ENCODE measurements at regions not wholly inside any gene's neighbourhood (a gene's known extent, or its start where the extent isn't known, plus 50 kb on each side); places are given as distances from the start of the nearest gene placed in this dataset.
"Not testable (repeated sequence)": the region's sequence is repeated elsewhere in the genome, so short reads cannot be mapped to it uniquely, and the experiment has no call there.

DNA sequence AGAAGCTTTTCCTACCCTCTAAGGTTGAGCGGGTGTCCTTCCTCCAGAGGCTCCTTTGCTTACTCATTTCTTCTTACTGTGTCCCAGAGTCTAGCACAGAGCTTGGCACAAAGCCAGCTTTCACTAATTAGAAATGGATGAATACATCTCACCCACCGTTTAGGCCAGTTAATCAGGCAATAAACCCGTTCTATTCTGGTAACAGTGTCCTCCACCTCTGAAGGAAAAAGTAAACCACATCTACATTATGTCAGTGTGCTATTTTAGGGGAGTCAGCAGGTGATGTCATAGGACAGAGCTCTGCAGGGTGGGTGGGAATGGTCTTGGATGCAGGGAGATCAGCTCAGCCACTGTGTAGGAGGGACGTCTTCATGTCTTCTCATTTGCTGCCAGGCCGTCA is 109.2 kb downstream of the OSTF1 start:
- H3K9me3 ChIP-seq (ENCODE audit: insufficient read depth, low read length) = no peaks in the 10 kb centered on the region
- no peaks in the 10 kb centered on the region for H3K4me1 ChIP-seq (ENCODE audit: insufficient read depth, insufficient read length)
- no peak overlapping the region for H3K9ac ChIP-seq (ENCODE audit: insufficient read length, low read depth)
- no peaks in the 10 kb centered on the region for H3K27me3 ChIP-seq (ENCODE audit: insufficient read depth, insufficient read length)
- H3K4me3 ChIP-seq (ENCODE audit: insufficient read length, low read depth) = no peak overlapping the region
- DNase-seq (ENCODE audit: low read depth, low spot score) = no peak
- H3K36me3 ChIP-seq (ENCODE audit: insufficient read depth, insufficient read length, low read length) = no peaks in the 10 kb centered on the region
- TF ChIP-seq SUZ12 (IDR thresholded peaks at IDR 0.05; ENCODE audit: extremely low read depth, insufficient read depth, insufficient read length) = no peak
- TF ChIP-seq ZNF274 (IDR thresholded peaks at IDR 0.05; ENCODE audit: low read depth, low read length) = no peak
- TF ChIP-seq YY1 (IDR thresholded peaks at IDR 0.05; ENCODE audit: insufficient read depth, insufficient read length) = no peak

DNA sequence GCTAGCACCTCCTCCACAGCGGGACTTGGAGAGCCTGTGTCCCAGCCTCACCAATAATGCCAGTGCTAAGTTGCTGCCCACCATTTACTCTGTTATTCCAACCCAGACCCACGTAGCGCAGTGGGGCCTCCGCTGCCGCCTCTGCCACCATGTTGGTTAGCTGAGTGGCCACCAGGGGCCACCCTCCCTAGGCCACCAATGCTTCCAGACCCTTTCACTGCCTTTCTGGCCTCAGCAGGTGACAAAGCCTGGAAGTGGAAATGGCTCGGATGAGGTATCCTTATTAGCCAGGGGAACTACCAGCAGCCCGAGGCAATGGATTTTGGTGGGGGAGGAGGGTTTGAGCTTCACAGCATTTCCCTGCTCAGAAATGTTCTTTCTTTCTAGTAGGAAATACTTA is 110.1 kb downstream of the OSTF1 start:
- no peaks in the 10 kb centered on the region for H3K36me3 ChIP-seq (ENCODE audit: insufficient read depth, insufficient read length, low read length)
- H3K27me3 ChIP-seq (ENCODE audit: insufficient read depth, insufficient read length) = no peaks in the 10 kb centered on the region
- H3K4me3 ChIP-seq (ENCODE audit: insufficient read length, low read depth) = no peak overlapping the region
- H3K9ac ChIP-seq (ENCODE audit: insufficient read length, low read depth) = no peak overlapping the region
- TF ChIP-seq YY1 (IDR thresholded peaks at IDR 0.05; ENCODE audit: insufficient read depth, insufficient read length) (peak; percentile 17), SUZ12 (IDR thresholded peaks at IDR 0.05; ENCODE audit: extremely low read depth, insufficient read depth, insufficient read length) (no peak), ZNF274 (IDR thresholded peaks at IDR 0.05; ENCODE audit: low read depth, low read length) (no peak)
- no peak for DNase-seq (ENCODE audit: low read depth, low spot score)
- H3K4me1 ChIP-seq (ENCODE audit: insufficient read depth, insufficient read length) = no peaks in the 10 kb centered on the region
- H3K9me3 ChIP-seq (ENCODE audit: insufficient read depth, low read length) = no peaks in the 10 kb centered on the region

DNA sequence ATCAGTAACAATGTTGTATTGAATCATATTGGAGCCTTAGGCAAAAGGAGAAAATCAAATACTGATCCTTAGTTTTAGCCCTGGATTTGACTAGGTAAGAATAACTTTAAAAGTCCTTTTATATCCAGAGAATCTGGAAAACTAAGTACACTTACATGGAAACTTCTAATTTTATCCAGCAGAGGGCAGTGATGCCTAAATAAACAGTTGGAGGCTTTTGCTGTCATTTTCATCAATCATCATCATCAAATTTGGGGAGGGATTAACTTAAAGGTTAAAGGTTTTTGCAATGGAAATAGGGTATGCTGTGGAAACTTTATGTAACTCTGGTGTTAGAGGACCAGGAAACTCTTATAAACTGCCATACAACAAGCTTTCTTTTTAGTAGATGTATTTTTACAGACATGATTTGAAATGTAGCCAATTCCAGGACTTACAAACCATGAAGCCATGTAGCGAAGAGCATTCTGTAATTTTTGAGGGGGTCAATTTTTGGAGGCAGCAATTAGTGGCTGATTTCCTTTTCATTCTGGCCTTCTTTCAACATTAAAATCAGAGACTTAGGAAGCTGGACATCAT is 112.7 kb downstream of the OSTF1 start:
- Histone ChIP-seq H3K9ac (ENCODE audit: insufficient read length, low read depth) (no peak overlapping the region), H3K4me1 (ENCODE audit: insufficient read depth, insufficient read length) (no peaks in the 10 kb centered on the region), H3K36me3 (ENCODE audit: insufficient read depth, insufficient read length, low read length) (no peaks in the 10 kb centered on the region), H3K4me3 (ENCODE audit: insufficient read length, low read depth) (no peak overlapping the region), H3K27me3 (ENCODE audit: insufficient read depth, insufficient read length) (no peaks in the 10 kb centered on the region), H3K9me3 (ENCODE audit: insufficient read depth, low read length) (no peaks in the 10 kb centered on the region)
- peak; percentile 56 for DNase-seq (ENCODE audit: low read depth, low spot score)
- TF ChIP-seq YY1 (IDR thresholded peaks at IDR 0.05; ENCODE audit: insufficient read depth, insufficient read length) (no peak), SUZ12 (IDR thresholded peaks at IDR 0.05; ENCODE audit: extremely low read depth, insufficient read depth, insufficient read length) (no peak), ZNF274 (IDR thresholded peaks at IDR 0.05; ENCODE audit: low read depth, low read length) (no peak)

GRCh38 chr9:75201480-75202209 is 113.3 kb downstream of the OSTF1 start:
- no peak overlapping the region for H3K9ac ChIP-seq (ENCODE audit: insufficient read length, low read depth)
- no peaks in the 10 kb centered on the region for H3K4me1 ChIP-seq (ENCODE audit: insufficient read depth, insufficient read length)
- TF ChIP-seq YY1 (IDR thresholded peaks at IDR 0.05; ENCODE audit: insufficient read depth, insufficient read length) (no peak), ZNF274 (IDR thresholded peaks at IDR 0.05; ENCODE audit: low read depth, low read length) (no peak), SUZ12 (IDR thresholded peaks at IDR 0.05; ENCODE audit: extremely low read depth, insufficient read depth, insufficient read length) (no peak)
- H3K27me3 ChIP-seq (ENCODE audit: insufficient read depth, insufficient read length) = no peaks in the 10 kb centered on the region
- no peak overlapping the region for H3K4me3 ChIP-seq (ENCODE audit: insufficient read length, low read depth)
- no peaks in the 10 kb centered on the region for H3K9me3 ChIP-seq (ENCODE audit: insufficient read depth, low read length)
- no peak for DNase-seq (ENCODE audit: low read depth, low spot score)
- H3K36me3 ChIP-seq (ENCODE audit: insufficient read depth, insufficient read length, low read length) = no peaks in the 10 kb centered on the region

DNA sequence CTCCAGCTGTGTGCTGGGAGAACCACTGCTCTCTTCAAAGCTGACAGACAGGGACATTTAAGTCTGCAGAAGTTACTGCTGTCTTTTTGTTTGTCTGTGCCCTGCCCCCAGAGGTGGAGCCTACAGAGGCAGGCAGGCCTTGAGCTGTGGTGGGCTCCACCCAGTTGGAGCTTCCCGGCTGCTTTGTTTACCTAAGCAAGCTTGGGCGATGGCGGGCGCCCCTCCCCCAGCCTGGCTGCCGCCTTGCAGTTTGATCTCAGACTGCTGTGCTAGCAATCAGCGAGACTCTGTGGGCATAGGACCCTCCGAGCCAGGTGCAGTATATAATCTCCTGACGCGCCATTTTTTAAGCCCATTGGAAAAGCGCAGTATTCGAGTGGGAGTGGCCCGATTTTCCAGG is 119.7 kb downstream of the OSTF1 start:
- DNase-seq (ENCODE audit: low read depth, low spot score); H3K36me3 ChIP-seq (ENCODE audit: insufficient read depth, insufficient read length, low read length); H3K9ac ChIP-seq (ENCODE audit: insufficient read length, low read depth): not testable (repeated sequence)

DNA sequence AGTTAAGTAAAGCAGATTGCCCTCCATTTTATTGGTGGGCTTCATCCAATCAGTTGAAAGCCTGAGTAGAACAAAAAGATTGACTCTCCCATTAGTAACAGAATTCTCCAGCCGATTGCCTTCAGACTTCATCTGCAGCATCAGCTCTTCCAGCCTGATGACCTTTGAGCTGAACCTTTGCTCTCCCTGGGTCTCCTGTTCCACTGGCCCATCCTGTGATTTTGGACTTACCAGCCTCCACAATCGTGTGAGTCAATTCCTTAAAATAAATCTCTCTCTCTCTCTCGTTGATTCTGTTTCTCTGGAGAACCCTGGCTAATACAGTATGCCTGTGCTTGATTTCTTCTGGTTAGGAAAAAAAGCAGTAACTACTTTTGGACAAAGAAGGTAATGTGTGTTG is 121.9 kb downstream of the OSTF1 start:
- no peaks in the 10 kb centered on the region for H3K27me3 ChIP-seq (ENCODE audit: insufficient read depth, insufficient read length)
- H3K36me3 ChIP-seq (ENCODE audit: insufficient read depth, insufficient read length, low read length) = no peaks in the 10 kb centered on the region
- TF ChIP-seq YY1 (IDR thresholded peaks at IDR 0.05; ENCODE audit: insufficient read depth, insufficient read length) (no peak), ZNF274 (IDR thresholded peaks at IDR 0.05; ENCODE audit: low read depth, low read length) (no peak), SUZ12 (IDR thresholded peaks at IDR 0.05; ENCODE audit: extremely low read depth, insufficient read depth, insufficient read length) (no peak)
- no peaks in the 10 kb centered on the region for H3K4me1 ChIP-seq (ENCODE audit: insufficient read depth, insufficient read length)
- no peak overlapping the region for H3K9ac ChIP-seq (ENCODE audit: insufficient read length, low read depth)
- H3K4me3 ChIP-seq (ENCODE audit: insufficient read length, low read depth) = no peak overlapping the region
- DNase-seq (ENCODE audit: low read depth, low spot score) = no peak
- H3K9me3 ChIP-seq (ENCODE audit: insufficient read depth, low read length) = peaks cover 6% of the 10 kb centered on the region; the same call in 1 of the 2 replicates

More for the DNA sequence above, 119.7 kb downstream of the OSTF1 start:
- H3K27me3 ChIP-seq (ENCODE audit: insufficient read depth, insufficient read length); H3K4me1 ChIP-seq (ENCODE audit: insufficient read depth, insufficient read length); H3K4me3 ChIP-seq (ENCODE audit: insufficient read length, low read depth); H3K9me3 ChIP-seq (ENCODE audit: insufficient read depth, low read length): not testable (repeated sequence)

- no peak overlapping the region for H3K4me3 ChIP-seq (ENCODE audit: insufficient read length, low read depth)
- peaks cover 1% of the 10 kb centered on the region; the same call in 1 of the 2 replicates for H3K9me3 ChIP-seq (ENCODE audit: insufficient read depth, low read length)
- DNase-seq (ENCODE audit: low read depth, low spot score) = no peak
- TF ChIP-seq ZNF274 (IDR thresholded peaks at IDR 0.05; ENCODE audit: low read depth, low read length) (no peak), SUZ12 (IDR thresholded peaks at IDR 0.05; ENCODE audit: extremely low read depth, insufficient read depth, insufficient read length) (no peak), YY1 (IDR thresholded peaks at IDR 0.05; ENCODE audit: insufficient read depth, insufficient read length) (no peak)
- no peaks in the 10 kb centered on the region for H3K36me3 ChIP-seq (ENCODE audit: insufficient read depth, insufficient read length, low read length)
- H3K9ac ChIP-seq (ENCODE audit: insufficient read length, low read depth) = no peak overlapping the region
- H3K4me1 ChIP-seq (ENCODE audit: insufficient read depth, insufficient read length) = no peaks in the 10 kb centered on the region
- H3K27me3 ChIP-seq (ENCODE audit: insufficient read depth, insufficient read length) = no peaks in the 10 kb centered on the region
Measured at GRCh38 chr9:75213765-75214164, 125.5 kb downstream of the OSTF1 start.

All from NT2/D1 (cell line).